ENCODE measurements at regions not wholly inside any gene's neighbourhood (a gene's known extent, or its start where the extent isn't known, plus 50 kb on each side); places are given as distances from the start of the nearest gene placed in this dataset.

- DNase-seq = no peak
Observed at GRCh38 chr14:97844042-97844441, 1046.9 kb downstream of the VRK1 start.

- DNase-seq = no peak
Observed at GRCh38 chr14:97846156-97846555, 1049.0 kb downstream of the VRK1 start.

GRCh38 chr14:97848317-97848980 lies 1051.3 kb downstream of the VRK1 start:
- no peak for DNase-seq

GRCh38 chr14:97850466-97850865 lies 1053.3 kb downstream of the VRK1 start:
- DNase-seq = no peak

GRCh38 chr14:97850886-97851285 lies 1053.7 kb downstream of the VRK1 start:
- DNase-seq = no peak

GRCh38 chr14:97851428-97851995 lies 1054.3 kb downstream of the VRK1 start:
- no peak for DNase-seq

GRCh38 chr14:97854918-97855317 lies 1057.7 kb downstream of the VRK1 start:
- DNase-seq = no peak

- DNase-seq = no peak
Observed at GRCh38 chr14:97866195-97866594, 1069.0 kb downstream of the VRK1 start.

GRCh38 chr14:97866664-97867063 lies 1069.5 kb downstream of the VRK1 start:
- no peak for DNase-seq

GRCh38 chr14:97873291-97873690 lies 1076.1 kb downstream of the VRK1 start:
- no peak for DNase-seq

GRCh38 chr14:97874394-97874793 lies 1077.2 kb downstream of the VRK1 start:
- no peak for DNase-seq

- DNase-seq = no peak
Observed at GRCh38 chr14:97878206-97878605, 1081.0 kb downstream of the VRK1 start.

GRCh38 chr14:97878727-97879126 lies 1081.5 kb downstream of the VRK1 start:
- no peak for DNase-seq

GRCh38 chr14:97887690-97888089 lies 1090.5 kb downstream of the VRK1 start:
- no peak for DNase-seq

- no peak for DNase-seq
Observed at GRCh38 chr14:97888331-97888730, 1091.1 kb downstream of the VRK1 start.

- no peak for DNase-seq
Observed at GRCh38 chr14:97891515-97891914, 1094.3 kb downstream of the VRK1 start.

- no peak for DNase-seq
Observed at GRCh38 chr14:97894552-97894951, 1097.4 kb downstream of the VRK1 start.

- no peak for DNase-seq
Observed at GRCh38 chr14:97900196-97900854, 1103.1 kb downstream of the VRK1 start.

- DNase-seq = no peak
Observed at GRCh38 chr14:97902630-97903029, 1105.4 kb downstream of the VRK1 start.

- no peak for DNase-seq
Observed at GRCh38 chr14:97903821-97904220, 1106.6 kb downstream of the VRK1 start.

- DNase-seq = no peak
Observed at GRCh38 chr14:97912217-97912616, 1115.0 kb downstream of the VRK1 start.

- no peak for DNase-seq
Observed at GRCh38 chr14:97916100-97916499, 1118.9 kb downstream of the VRK1 start.

GRCh38 chr14:97916669-97917568 lies 1119.7 kb downstream of the VRK1 start:
- DNase-seq = no peak
